GM12878 (cell line): ENCODE measurements at regions not wholly inside any gene's neighbourhood (a gene's known extent, or its start where the extent isn't known, plus 50 kb on each side); places are given as distances from the start of the nearest gene placed in this dataset.

ENCODE experiments used
- ATAC-seq: fragments of 200-7000 bp; cut with Tn5 transposase; 3 replicates; pipeline ENCODE4 v1.9.1; 2020; ENCODE audit warnings: mild to moderate bottlenecking, moderate library complexity
- BruUV-seq: library from RNA; stranded (reverse); fragments of 400-500 nt; replicated peaks from 2 replicates; lab custom pipeline; 2021; lab: Mats Ljungman, UMichigan
- CTCF ChIA-PET: fragments of 300-600 bp; sonication (Branson Sonifier 250); formaldehyde crosslinking; extraction: SDS; loops from one replicate; lab custom pipeline; 2021; ENCODE audit warnings: inconsistent platforms; lab: Yijun Ruan, JAX
- POLR2A ChIA-PET: fragments of 350-600 bp; formaldehyde crosslinking; extraction: SDS; loops from one replicate; lab custom pipeline; 2021; ENCODE audit warnings: inconsistent platforms; lab: Charles Lee
- RAD21 ChIA-PET: fragments of 300-600 bp; sonication (Branson Sonifier 250); formaldehyde crosslinking; loops from one replicate; lab custom pipeline; 2023; ENCODE audit warnings: antibody characterized with exemption; ENCODE audit not compliant: unreplicated experiment; lab: Charles Lee
- SMC1A ChIA-PET: fragments of 300-600 bp; sonication (Branson Sonifier 250); formaldehyde crosslinking; loops from one replicate; lab custom pipeline; 2023; ENCODE audit not compliant: unreplicated experiment, uncharacterized antibody; lab: Charles Lee
- DNase-seq: peaks from one replicate; pipeline ENCODE4 v3.0.0-alpha.2; 2011; ENCODE audit warnings: low read depth, low spot score
- FAIRE-seq: peaks from 3 replicates; lab custom pipeline; 2011; peaks lifted over from hg19 to GRCh38; lab: Jason Lieb, UNC
- H2AFZ ChIP-seq: 2 replicates; pipeline ENCODE4 v1.6.0; 2011; ENCODE audit warnings: low read depth, low read length, control low read depth; ENCODE audit not compliant: control insufficient read depth
- H3K27ac ChIP-seq: 2 replicates; pipeline ENCODE4 v1.5.1; 2011; ENCODE audit warnings: control low read depth; ENCODE audit not compliant: control insufficient read depth, insufficient read depth
- H3K27me3 ChIP-seq, 2 experiments: replicated peaks in 1 of 2; 2 replicates each; pipeline versions ENCODE4 v1.6.0 to v1.6.1; 2011; ENCODE audit warnings: low read length in 1 of 2; ENCODE audit not compliant: control insufficient read depth in 2 of 2, insufficient read depth in 2 of 2
- H3K36me3 ChIP-seq, 2 experiments: 2 replicates each; pipeline ENCODE4 v1.5.1; 2011; ENCODE audit warnings: low read length in 1 of 2; ENCODE audit not compliant: control insufficient read depth in 2 of 2, insufficient read depth in 2 of 2
- H3K4me1 ChIP-seq: 2 replicates; pipeline ENCODE4 v1.6.1; 2011; ENCODE audit warnings: mild to moderate bottlenecking, low read length, moderate library complexity, mixed read lengths; ENCODE audit not compliant: control insufficient read depth, insufficient read depth
- H3K4me2 ChIP-seq: 2 replicates; pipeline ENCODE4 v1.6.0; 2011; ENCODE audit warnings: control low read depth; ENCODE audit not compliant: control insufficient read depth, insufficient read depth
- H3K4me3 ChIP-seq: fragments of 200-600 bp; sonication (generic); 2 replicates; pipeline ENCODE4 v1.5.1; 2016
- H3K79me2 ChIP-seq: 2 replicates; pipeline ENCODE4 v1.6.0; 2011; ENCODE audit warnings: low read length; ENCODE audit not compliant: control insufficient read depth, insufficient read depth
- H3K9ac ChIP-seq: 2 replicates; pipeline ENCODE4 v1.8.0; 2011; ENCODE audit warnings: low read length, control low read depth, mixed read lengths; ENCODE audit not compliant: control insufficient read depth, insufficient read depth
- H3K9me3 ChIP-seq: replicated peaks from 3 replicates; pipeline ENCODE4 v1.5.1; 2011; ENCODE audit warnings: mild to moderate bottlenecking, low read length; ENCODE audit not compliant: control insufficient read depth, insufficient read depth
- H4K20me1 ChIP-seq: 2 replicates; pipeline ENCODE4 v1.6.0; 2011; ENCODE audit not compliant: control insufficient read depth, insufficient read depth
- MEF2A ChIP-seq: IDR thresholded peaks from 2 replicates; pipeline ENCODE4 v1.6.1; 2011; ENCODE audit warnings: low read depth, mild to moderate bottlenecking, low read length, moderate library complexity; ENCODE audit not compliant: insufficient read depth
- NRF1 ChIP-seq: conservative IDR thresholded peaks from 2 replicates; pipeline ENCODE4 v1.6.1; 2011; ENCODE audit warnings: mild to moderate bottlenecking, low read depth, low read length, improper control_type of control experiment
- WGBS: methylation state at CpG from one replicate; pipeline ENCODE4 v1.1.6; 2016; ENCODE audit warnings: low lambda C conversion rate; ENCODE audit not compliant: insufficient replicate concordance, insufficient coverage; ENCODE audit errors: missing lambda C conversion rate; 5-methylcytosine and 5-hydroxymethylcytosine counted together
- in situ Hi-C: fragments of 300-500 bp; cut with MboI; formaldehyde crosslinking; loops from 9 replicates; pipeline ENCODE4 v1.14.3; 2018; ENCODE audit warnings: mixed read lengths
- intact Hi-C: fragments of 100-400 bp; cut with micrococcal nuclease; formaldehyde crosslinking; loops from one replicate; pipeline ENCODE4 v1.14.2; 2022; ENCODE audit not compliant: unreplicated experiment
- TF ChIP-seq, protein P1 (sequence below): fragments of 450-650 bp; IDR thresholded peaks from 2 replicates; pipeline ENCODE4 v1.6.1; 2016; ENCODE audit warnings: mild to moderate bottlenecking, moderate library complexity, borderline replicate concordance
- TF ChIP-seq, protein P2 (sequence below): fragments of 450-650 bp; IDR thresholded peaks from 2 replicates; pipeline ENCODE4 v1.6.1; 2016; ENCODE audit warnings: mild to moderate bottlenecking

- TF ChIP-seq, protein P1, sequence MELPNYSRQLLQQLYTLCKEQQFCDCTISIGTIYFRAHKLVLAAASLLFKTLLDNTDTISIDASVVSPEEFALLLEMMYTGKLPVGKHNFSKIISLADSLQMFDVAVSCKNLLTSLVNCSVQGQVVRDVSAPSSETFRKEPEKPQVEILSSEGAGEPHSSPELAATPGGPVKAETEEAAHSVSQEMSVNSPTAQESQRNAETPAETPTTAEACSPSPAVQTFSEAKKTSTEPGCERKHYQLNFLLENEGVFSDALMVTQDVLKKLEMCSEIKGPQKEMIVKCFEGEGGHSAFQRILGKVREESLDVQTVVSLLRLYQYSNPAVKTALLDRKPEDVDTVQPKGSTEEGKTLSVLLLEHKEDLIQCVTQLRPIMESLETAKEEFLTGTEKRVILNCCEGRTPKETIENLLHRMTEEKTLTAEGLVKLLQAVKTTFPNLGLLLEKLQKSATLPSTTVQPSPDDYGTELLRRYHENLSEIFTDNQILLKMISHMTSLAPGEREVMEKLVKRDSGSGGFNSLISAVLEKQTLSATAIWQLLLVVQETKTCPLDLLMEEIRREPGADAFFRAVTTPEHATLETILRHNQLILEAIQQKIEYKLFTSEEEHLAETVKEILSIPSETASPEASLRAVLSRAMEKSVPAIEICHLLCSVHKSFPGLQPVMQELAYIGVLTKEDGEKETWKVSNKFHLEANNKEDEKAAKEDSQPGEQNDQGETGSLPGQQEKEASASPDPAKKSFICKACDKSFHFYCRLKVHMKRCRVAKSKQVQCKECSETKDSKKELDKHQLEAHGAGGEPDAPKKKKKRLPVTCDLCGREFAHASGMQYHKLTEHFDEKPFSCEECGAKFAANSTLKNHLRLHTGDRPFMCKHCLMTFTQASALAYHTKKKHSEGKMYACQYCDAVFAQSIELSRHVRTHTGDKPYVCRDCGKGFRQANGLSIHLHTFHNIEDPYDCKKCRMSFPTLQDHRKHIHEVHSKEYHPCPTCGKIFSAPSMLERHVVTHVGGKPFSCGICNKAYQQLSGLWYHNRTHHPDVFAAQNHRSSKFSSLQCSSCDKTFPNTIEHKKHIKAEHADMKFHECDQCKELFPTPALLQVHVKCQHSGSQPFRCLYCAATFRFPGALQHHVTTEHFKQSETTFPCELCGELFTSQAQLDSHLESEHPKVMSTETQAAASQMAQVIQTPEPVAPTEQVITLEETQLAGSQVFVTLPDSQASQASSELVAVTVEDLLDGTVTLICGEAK: no peak
- TF ChIP-seq, protein P2, sequence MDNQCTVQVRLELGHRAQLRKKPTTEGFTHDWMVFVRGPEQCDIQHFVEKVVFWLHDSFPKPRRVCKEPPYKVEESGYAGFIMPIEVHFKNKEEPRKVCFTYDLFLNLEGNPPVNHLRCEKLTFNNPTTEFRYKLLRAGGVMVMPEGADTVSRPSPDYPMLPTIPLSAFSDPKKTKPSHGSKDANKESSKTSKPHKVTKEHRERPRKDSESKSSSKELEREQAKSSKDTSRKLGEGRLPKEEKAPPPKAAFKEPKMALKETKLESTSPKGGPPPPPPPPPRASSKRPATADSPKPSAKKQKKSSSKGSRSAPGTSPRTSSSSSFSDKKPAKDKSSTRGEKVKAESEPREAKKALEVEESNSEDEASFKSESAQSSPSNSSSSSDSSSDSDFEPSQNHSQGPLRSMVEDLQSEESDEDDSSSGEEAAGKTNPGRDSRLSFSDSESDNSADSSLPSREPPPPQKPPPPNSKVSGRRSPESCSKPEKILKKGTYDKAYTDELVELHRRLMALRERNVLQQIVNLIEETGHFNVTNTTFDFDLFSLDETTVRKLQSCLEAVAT: no peak
These were observed 125.3 kb upstream of the AKIRIN2 start (continued) for GRCh38 chr6:87827346-87827745.

DNA sequence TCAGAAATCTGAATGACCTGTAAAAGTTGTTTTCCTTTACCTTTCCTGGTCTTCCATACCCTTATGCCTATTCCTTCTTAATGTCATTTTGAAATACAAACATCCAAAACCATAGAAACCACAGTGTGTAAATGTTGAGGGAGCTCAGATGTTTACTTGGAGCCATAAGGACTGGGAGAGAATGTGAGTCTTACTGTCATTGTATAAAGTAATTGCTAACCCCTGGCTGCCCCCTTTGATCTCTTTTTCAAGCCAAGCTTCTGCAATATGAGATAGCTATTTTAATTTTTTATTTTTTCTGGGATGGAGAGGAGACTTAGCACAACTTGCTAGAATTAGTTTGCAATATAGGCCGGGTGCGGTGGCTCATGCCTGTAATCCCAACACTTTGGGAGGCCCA, 124.4 kb upstream of the AKIRIN2 start:
- Histone ChIP-seq H3K79me2 (no peaks in the 10 kb centered on the region), H3K9ac (no peak overlapping the region), H3K4me2 (no peak overlapping the region), H4K20me1 (no peaks in the 10 kb centered on the region), H3K27me3 (no peaks in the 10 kb centered on the region), H3K9me3 (no peaks in the 10 kb centered on the region), H3K4me1 (peaks cover 15% of the 10 kb centered on the region), H2AFZ (no peak overlapping the region), H3K36me3 (no peaks in the 10 kb centered on the region), H3K27ac (no peak overlapping the region), H3K4me3 (no peak overlapping the region)
- CTCF ChIA-PET: interaction anchor here (1.3 to 1.7 kb wide), 3 partner anchors 19 to 104 kb away, joined by 3 to 4 read pairs (median 4); no protein-coding TSS in a partner anchor
- no peak for TF ChIP-seq NRF1
- TF ChIP-seq, protein P1: no peak
- no peak for TF ChIP-seq MEF2A
- FAIRE-seq (no peak), ATAC-seq (no peak), DNase-seq (no peak)
- RAD21 ChIA-PET: interaction anchor here (0.6 to 1.5 kb wide), 3 partner anchors 69 to 434 kb away, joined by 3 to 4 read pairs (median 3); no protein-coding TSS in a partner anchor
- SMC1A ChIA-PET: interaction anchor here (0.6 to 3.0 kb wide), 9 partner anchors 19 to 1044 kb away, joined by 3 to 12 read pairs (median 3); no protein-coding TSS in a partner anchor
- POLR2A ChIA-PET: interaction anchor here (1.3 kb wide), 1 partner anchor 27 kb away, joined by 3 read pairs; no protein-coding TSS in a partner anchor
- in situ Hi-C loops (no loop called here), intact Hi-C loops (no loop called here)
- WGBS: 85% methylated on average over 2 of the region's 2 CpGs
- no TSS peak for BruUV-seq
